Putamen (tissue), 1 donor: ENCODE measurements at regions not wholly inside any gene's neighbourhood (a gene's known extent, or its start where the extent isn't known, plus 50 kb on each side); places are given as distances from the start of the nearest gene placed in this dataset.

Source experiments
- DNase-seq: peaks from one replicate; pipeline ENCODE4 v3.0.0-alpha.2; 2016; ENCODE audit warnings: low spot score

- no peak for DNase-seq
Measured at GRCh38 chr17:45719335-45720071, 64.6 kb upstream of the CRHR1 start.

- no peak for DNase-seq
Measured at GRCh38 chr17:45720386-45720785, 63.7 kb upstream of the CRHR1 start.

GRCh38 chr17:45722161-45722560 lies 62.0 kb upstream of the CRHR1 start:
- DNase-seq: peak; percentile 17

- no peak for DNase-seq
Measured at GRCh38 chr17:45729294-45729907, 54.7 kb upstream of the CRHR1 start.

GRCh38 chr17:45730192-45730591 lies 53.9 kb upstream of the CRHR1 start:
- DNase-seq: no peak

- DNase-seq: no peak
Measured at GRCh38 chr17:45731459-45731858, 52.7 kb upstream of the CRHR1 start.

- DNase-seq: no peak
Measured at GRCh38 chr17:45732926-45733505, 51.1 kb upstream of the CRHR1 start.

- no peak for DNase-seq
Measured at GRCh38 chr17:45733781-45734180, 50.3 kb upstream of the CRHR1 start.
